HT-29 (cell line): ENCODE measurements at regions not wholly inside any gene's neighbourhood (a gene's known extent, or its start where the extent isn't known, plus 50 kb on each side); places are given as distances from the start of the nearest gene placed in this dataset.
"Not testable (repeated sequence)": the region's sequence is repeated elsewhere in the genome, so short reads cannot be mapped to it uniquely, and the experiment has no call there.

ENCODE experiments used
- DNase-seq: peaks from one replicate; pipeline ENCODE4 v3.0.0-alpha.2; 2015; ENCODE audit warnings: low spot score

DNA sequence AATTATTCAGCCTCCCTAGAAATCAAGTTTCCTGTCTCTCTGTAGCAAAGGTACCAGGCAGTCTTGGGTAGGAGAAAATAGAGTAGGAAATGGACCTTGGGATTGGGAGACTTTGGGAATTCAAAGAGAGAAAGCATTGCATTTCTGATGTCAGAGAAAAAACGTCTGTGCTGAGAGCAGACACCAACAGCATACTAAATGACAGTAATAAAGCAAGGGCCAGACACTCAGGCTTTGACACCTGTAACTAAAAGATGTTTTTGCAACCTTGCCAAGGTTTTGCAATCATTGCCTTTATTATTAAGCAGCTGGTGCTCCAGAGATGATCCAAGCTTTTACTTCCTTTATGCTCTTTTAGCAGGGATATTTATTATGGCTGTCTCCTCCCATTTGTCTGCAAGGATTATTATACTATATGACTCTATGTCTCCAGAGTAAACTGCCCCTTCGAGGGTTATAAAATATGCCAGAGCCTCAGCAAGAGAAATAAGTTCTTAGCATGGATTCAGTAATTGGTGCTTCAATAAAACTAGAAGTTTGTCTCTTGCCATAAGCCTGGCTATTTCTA lies 85.2 kb upstream of the GRAMD1B start:
- DNase-seq, result no peak

GRCh38 chr11:123344188-123344587 lies 85.9 kb upstream of the GRAMD1B start:
- not testable (repeated sequence) for DNase-seq

GRCh38 chr11:123338997-123339752 lies 90.9 kb upstream of the GRAMD1B start:
- no peak for DNase-seq

GRCh38 chr11:123338266-123338800 lies 91.7 kb upstream of the GRAMD1B start:
- DNase-seq, result no peak

DNA sequence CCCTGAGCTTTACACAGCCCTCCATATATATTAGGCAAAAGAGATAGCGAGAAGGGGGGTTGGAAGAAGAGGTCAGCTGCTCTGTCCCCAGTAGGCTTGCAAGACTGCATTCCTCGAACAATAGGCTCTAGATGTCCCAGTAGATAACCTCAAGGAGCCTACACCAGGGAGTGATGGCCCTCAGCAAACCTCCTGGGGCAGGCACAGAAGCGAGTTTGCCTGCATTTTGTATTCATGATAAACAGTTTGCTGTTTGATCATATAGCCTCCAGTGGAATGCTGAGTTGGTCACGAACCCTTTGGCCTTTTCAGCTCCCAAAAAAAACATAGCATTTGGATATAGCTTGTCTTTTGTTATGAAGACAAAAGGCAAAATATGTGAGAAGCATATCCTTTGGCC lies 95.1 kb upstream of the GRAMD1B start:
- no peak for DNase-seq

DNA sequence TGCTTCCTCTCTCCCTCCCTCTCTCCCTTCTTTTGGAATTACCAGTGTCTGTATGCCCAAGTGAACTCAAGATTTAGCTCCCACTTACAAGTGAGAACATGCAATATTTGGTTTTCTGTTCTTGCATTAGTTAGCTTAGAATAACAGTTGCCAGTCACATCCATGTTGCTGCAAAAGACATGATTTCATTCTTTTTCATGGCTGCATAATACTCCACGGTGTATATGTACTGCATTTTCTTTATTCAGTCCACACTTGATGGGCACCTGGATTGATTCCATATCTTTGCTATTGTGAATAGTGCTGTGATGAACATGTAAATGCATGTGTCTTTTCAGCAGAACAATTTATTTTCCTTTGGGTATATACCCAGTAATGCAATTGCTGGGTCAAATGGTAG lies 97.5 kb upstream of the GRAMD1B start:
- DNase-seq, result not testable (repeated sequence)

DNA sequence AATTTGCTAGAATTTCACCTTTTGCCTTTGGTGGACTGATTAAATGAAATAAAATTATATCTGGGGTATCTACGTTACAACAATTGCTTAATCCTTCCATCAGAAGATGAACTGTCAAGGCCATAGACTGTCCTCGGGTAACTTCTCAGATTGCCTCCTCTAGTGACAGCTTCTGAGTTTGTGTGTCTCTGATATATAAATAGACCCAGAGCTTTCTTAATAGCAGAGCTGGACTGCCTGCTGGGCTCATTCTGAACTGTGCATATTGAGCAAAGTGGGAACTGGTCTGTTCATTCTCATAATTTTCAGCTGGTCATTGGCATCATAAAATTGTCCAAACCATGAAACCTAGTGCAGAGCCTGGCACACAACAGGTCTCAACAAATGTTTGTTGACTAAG lies 99.1 kb upstream of the GRAMD1B start:
- DNase-seq, result no peak

DNA sequence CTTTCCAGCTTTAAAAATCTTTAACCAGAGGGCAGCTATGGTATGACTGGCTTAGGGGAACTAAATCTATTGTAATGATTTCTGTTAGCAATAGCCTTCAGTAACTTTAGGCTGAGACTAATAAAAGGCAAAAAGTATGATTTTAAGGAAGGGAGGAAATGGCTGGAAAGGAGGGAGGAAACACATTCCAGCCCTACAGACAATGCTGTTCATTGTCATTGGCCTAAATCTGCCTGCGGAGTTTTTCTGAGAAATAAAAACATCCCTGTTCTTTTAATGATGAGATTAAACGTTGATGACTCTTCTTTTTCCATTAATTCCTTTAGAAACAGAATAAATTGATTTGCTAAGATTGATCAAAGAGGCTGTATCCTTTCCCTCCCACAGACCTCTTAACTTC lies 99.6 kb upstream of the GRAMD1B start:
- no peak for DNase-seq

- DNase-seq, result no peak
These were observed 100.0 kb upstream of the GRAMD1B start for GRCh38 chr11:123330071-123330470.

- no peak for DNase-seq
These were observed 101.7 kb upstream of the GRAMD1B start for GRCh38 chr11:123328281-123328867.

DNA sequence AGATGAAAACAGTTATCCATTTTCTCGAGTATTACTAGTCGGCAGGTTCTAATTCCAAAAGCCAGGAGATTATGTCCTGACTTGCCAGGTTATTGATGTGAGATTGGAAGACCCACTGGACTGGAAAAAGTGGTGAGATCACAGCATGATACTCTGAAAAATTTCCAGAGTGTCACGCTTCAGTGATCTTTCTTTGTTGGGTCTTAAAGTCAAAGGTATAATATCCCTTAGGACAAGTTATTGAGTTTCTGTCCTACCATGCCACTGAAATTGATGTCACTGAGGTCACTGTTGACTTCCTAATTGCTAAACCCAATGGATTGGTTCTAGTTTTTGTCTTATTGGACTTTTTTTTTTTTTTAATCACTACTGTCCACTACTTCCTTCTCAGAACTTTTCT lies 104.5 kb upstream of the GRAMD1B start:
- DNase-seq, result no peak

DNA sequence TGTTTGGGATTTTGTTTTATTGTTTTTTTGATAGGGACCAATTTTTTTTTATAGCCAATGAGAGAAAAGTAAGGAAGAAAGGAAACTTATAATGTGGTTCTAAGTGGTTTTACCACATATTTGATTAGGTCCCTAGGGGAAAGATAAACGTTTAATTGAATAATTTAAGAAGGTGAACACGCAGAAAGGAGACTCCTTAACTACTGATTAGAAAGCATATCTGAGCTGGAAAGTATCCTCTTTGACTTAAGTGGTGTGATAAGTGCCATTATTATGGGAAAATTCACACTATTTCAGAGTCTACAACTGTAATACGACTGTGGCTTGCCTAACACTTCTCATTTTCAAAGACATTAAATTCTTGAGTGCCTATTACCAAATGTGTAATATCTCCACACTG lies 106.5 kb upstream of the GRAMD1B start:
- no peak for DNase-seq

- DNase-seq, result no peak
These were observed 108.4 kb upstream of the GRAMD1B start for GRCh38 chr11:123321636-123322035.

- DNase-seq, result no peak
These were observed 111.4 kb upstream of the GRAMD1B start for GRCh38 chr11:123318623-123319022.

- not testable (repeated sequence) for DNase-seq
These were observed 111.9 kb upstream of the GRAMD1B start for GRCh38 chr11:123318132-123318531.

DNA sequence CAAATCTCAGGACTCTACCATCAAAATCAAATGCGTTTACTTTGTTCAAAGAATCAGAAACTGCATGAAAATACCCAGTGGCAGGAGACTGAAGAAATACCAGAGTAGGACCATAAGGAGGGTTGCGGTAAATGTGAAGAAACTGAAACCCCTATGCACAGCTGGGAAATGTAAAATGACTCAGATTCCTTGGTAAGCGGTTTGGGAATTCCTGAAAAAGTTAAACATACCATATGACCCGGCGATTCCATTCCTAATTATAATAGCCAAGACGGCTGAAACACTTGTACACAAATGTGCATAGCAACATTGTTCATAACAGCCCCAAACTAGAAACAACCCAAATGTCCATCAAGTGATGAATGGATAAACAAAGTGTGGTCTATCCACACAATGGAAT lies 114.1 kb upstream of the GRAMD1B start:
- no peak for DNase-seq

GRCh38 chr11:123314972-123315371 lies 115.1 kb upstream of the GRAMD1B start:
- no peak for DNase-seq

- DNase-seq, result no peak
These were observed 116.8 kb upstream of the GRAMD1B start for GRCh38 chr11:123313262-123313661.

DNA sequence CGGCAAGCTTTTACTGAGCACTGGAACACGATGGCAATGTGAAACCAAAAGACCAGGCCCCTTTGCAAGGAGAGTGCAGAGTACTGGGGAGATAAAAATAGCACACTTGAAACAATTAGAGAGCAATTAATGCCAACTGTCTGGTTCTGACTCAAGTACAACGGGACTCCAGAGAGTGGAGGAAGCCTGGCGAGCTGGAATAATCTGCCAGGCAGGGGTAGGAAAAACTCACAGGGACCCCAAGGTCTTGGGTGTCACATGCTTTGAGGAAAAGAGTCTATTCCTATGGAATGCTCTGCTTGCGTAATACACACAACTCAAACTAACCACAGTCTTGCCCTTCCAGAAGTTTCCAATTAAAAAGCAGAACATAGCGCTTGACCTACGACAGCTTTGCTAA lies 113.0 kb upstream of the CLMP start:
- no peak for DNase-seq

DNA sequence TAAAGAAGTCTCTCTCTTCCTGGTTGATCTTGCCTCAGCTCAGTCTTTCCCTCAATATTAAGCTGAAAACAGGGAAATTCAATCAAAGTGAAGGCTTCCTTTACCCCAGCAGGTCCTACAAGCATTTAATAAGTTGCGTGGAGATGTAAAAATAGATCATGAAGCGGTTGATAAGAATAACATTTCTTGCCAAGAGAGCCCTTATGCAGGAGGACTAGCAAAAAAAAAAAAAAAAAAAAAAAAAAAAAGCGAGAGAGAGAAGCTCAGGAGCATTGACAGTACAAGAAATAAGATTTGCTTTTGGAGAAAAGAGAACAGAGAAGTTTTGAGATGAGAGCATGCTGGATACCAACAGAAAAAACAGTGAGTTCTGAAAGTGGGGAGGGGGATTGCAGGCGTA lies 112.2 kb upstream of the CLMP start:
- DNase-seq, result no peak

GRCh38 chr11:123306531-123306930 lies 111.5 kb upstream of the CLMP start:
- no peak for DNase-seq

- DNase-seq, result no peak
These were observed 110.7 kb upstream of the CLMP start for GRCh38 chr11:123305601-123306375.
